ENCODE measurements at regions not wholly inside any gene's neighbourhood (a gene's known extent, or its start where the extent isn't known, plus 50 kb on each side); places are given as distances from the start of the nearest gene placed in this dataset.

GRCh38 chr6:98323605-98324004 is 510.8 kb upstream of the POU3F2 start:
- TF ChIP-seq CTCF (IDR thresholded peaks at IDR 0.05) (no peak), EZH2 (IDR thresholded peaks at IDR 0.05) (no peak), EZH2phosphoT487 (IDR thresholded peaks at IDR 0.05) (no peak)

Data from neural progenitor cell (in vitro differentiated cells).